Cardiac muscle cell (in vitro differentiated cells and primary cell): ENCODE measurements at regions not wholly inside any gene's neighbourhood (a gene's known extent, or its start where the extent isn't known, plus 50 kb on each side); places are given as distances from the start of the nearest gene placed in this dataset.

Experiments used
- DNase-seq, 2 donors: peaks; one replicate each; pipeline versions ENCODE4 v3.0.0 to v3.0.0-alpha.2; 2010 to 2017; ENCODE audit warnings: low read depth in 1 of 2, low spot score in 1 of 2
- H3K27ac ChIP-seq: fragments of 200-600 bp; sonication (generic); 2 replicates; pipeline ENCODE4 v1.5.1; 2016
- H3K27me3 ChIP-seq: fragments of 200-600 bp; sonication (generic); 2 replicates; pipeline ENCODE4 v1.6.0; 2016; ENCODE audit warnings: control low read depth
- H3K36me3 ChIP-seq: fragments of 200-600 bp; sonication (generic); 2 replicates; pipeline ENCODE4 v1.5.1; 2016; ENCODE audit warnings: control low read depth
- H3K4me1 ChIP-seq: fragments of 200-600 bp; sonication (generic); 2 replicates; pipeline ENCODE4 v1.8.1; 2017; ENCODE audit warnings: low read depth, mild to moderate bottlenecking, mixed run types
- H3K4me3 ChIP-seq: fragments of 200-600 bp; sonication (generic); 2 replicates; pipeline ENCODE4 v1.5.1; 2016; ENCODE audit warnings: mild to moderate bottlenecking
- H3K9me3 ChIP-seq: fragments of 200-600 bp; sonication (generic); 2 replicates; pipeline ENCODE4 v1.5.1; 2017; ENCODE audit warnings: low read depth, mild to moderate bottlenecking, control low read depth
- TF ChIP-seq, protein P1 (sequence below): IDR thresholded peaks from 2 replicates; pipeline ENCODE4 v1.5.1; 2012; ENCODE audit warnings: low read depth, mild to moderate bottlenecking, low read length

DNA sequence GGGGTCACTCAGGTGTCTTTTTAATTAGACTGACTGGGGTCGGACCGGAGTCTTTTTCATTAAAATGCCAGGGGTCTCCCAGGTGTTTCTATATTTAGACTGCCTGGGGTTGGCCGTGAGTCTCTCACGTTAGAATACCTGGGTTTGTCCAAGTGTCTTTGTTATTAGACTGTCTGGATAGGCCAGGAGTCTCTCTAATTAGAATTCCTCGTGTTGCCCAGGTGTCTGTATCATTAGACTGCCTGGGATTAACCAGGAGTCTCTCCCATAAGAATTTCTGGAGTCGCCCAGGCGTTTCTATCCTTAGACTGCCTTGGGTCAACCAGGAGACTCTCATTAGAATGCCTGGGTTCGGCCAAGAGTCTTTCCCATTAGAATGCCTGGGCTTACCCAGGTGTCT is 1445.7 kb downstream of the UQCRFS1 start:
- no peaks in the 10 kb centered on the region for H3K4me1 ChIP-seq
- TF ChIP-seq, protein P1, sequence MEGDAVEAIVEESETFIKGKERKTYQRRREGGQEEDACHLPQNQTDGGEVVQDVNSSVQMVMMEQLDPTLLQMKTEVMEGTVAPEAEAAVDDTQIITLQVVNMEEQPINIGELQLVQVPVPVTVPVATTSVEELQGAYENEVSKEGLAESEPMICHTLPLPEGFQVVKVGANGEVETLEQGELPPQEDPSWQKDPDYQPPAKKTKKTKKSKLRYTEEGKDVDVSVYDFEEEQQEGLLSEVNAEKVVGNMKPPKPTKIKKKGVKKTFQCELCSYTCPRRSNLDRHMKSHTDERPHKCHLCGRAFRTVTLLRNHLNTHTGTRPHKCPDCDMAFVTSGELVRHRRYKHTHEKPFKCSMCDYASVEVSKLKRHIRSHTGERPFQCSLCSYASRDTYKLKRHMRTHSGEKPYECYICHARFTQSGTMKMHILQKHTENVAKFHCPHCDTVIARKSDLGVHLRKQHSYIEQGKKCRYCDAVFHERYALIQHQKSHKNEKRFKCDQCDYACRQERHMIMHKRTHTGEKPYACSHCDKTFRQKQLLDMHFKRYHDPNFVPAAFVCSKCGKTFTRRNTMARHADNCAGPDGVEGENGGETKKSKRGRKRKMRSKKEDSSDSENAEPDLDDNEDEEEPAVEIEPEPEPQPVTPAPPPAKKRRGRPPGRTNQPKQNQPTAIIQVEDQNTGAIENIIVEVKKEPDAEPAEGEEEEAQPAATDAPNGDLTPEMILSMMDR = no peak
- no peak overlapping the region for H3K4me3 ChIP-seq
- H3K27me3 ChIP-seq = no peaks in the 10 kb centered on the region
- H3K36me3 ChIP-seq = no peaks in the 10 kb centered on the region
- DNase-seq = no peak
- H3K9me3 ChIP-seq = no peaks in the 10 kb centered on the region
- no peak overlapping the region for H3K27ac ChIP-seq

DNA sequence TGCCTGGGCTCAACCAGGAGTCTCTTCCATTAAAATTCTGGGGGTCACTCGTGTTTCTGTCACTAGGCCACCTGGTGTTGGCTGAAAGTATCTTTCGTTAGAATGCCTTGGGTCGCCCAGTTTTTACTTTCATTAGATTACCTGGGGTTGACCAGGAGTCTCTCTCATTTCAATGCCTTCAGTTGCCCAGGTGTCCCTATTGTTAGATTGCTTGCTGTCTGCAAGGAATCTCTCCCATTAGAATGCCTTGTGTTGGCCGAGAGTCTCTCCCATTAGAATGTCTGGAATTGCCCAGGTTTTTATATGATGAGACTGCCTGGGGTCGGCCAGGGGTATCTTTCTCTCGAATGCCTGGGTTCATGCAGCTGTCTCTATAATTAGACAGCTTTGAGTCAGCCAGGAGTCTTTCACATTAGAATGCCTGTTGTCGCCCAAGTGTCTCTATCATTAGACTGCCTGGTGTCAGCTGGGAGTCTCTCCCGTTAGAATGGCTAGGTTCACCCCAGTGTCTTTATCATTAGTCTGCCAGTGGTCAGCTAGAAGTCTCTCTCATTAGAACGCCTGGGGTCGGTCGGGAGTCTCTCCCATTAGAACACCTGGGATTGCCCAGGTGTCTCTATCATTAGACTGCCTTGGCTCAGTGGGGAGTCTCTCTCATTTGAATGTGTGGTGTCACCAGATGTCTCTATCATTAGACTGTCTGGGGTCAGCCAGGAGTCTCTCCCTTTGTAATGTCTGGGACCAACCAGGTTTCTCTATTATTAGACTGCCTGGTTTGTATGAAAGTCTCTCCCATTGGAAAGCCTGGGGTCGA is 1446.8 kb downstream of the UQCRFS1 start:
- no peak overlapping the region for H3K27ac ChIP-seq
- no peaks in the 10 kb centered on the region for H3K36me3 ChIP-seq
- H3K27me3 ChIP-seq = no peaks in the 10 kb centered on the region
- no peaks in the 10 kb centered on the region for H3K9me3 ChIP-seq
- no peak overlapping the region for H3K4me3 ChIP-seq
- TF ChIP-seq, protein P1 = no peak
- DNase-seq = no peak
- no peaks in the 10 kb centered on the region for H3K4me1 ChIP-seq

DNA sequence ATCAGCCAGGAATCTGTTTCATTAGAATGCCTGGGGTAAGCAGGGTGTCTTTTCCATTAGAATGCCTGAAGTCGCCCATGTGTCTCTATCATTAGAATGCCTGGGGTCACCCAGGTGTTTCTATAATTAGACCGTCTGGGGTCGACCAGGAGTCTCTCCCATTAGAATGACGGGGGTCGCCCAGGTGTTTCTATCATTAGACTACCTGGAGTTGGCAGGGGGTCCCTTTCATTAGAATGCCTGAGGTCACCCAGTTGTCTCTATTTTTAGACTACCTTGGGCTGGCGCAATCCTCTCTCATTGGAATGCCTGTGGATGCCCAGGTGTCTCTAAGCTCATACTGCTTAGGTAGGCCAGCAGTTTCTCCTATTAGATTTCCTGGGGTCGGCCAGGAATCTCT is 1447.6 kb downstream of the UQCRFS1 start:
- H3K36me3 ChIP-seq = no peaks in the 10 kb centered on the region
- no peaks in the 10 kb centered on the region for H3K27me3 ChIP-seq
- H3K4me1 ChIP-seq = no peaks in the 10 kb centered on the region
- DNase-seq = no peak
- no peaks in the 10 kb centered on the region for H3K9me3 ChIP-seq
- H3K27ac ChIP-seq = no peak overlapping the region
- no peak overlapping the region for H3K4me3 ChIP-seq
- TF ChIP-seq, protein P1 = no peak

DNA sequence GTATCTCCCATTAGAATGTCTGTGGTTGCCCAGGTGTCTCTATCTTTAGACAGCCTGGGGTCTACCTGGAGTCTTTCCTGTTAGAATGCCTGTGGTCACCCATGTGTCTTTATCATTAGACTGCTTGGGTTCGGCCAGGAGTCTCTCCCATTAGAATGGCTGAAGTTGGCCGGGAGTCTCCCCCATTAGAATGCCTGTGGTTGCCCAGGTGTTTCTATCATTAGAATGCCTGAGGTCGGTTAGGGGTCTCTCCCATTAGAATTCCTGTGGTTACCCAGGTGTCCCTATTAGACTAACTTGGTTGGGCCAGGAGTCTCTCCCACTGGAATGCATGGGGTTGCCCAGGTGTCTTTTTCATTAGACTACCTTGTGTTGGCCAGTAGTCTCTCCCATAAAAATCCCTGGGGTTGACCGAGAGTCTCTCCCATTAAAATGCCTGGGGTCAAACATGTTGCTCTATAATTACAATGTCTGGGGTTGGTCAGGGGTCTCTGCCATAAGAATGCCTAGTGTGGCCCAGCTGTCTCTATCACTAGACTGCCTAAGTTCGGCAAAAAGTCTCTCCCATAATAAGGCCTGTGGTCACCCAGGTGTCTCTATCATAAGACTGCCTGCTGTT is 1448.7 kb downstream of the UQCRFS1 start:
- no peaks in the 10 kb centered on the region for H3K9me3 ChIP-seq
- no peak for DNase-seq
- no peaks in the 10 kb centered on the region for H3K36me3 ChIP-seq
- TF ChIP-seq, protein P1 = no peak
- no peak overlapping the region for H3K27ac ChIP-seq
- H3K27me3 ChIP-seq = no peaks in the 10 kb centered on the region
- no peaks in the 10 kb centered on the region for H3K4me1 ChIP-seq
- no peak overlapping the region for H3K4me3 ChIP-seq

DNA sequence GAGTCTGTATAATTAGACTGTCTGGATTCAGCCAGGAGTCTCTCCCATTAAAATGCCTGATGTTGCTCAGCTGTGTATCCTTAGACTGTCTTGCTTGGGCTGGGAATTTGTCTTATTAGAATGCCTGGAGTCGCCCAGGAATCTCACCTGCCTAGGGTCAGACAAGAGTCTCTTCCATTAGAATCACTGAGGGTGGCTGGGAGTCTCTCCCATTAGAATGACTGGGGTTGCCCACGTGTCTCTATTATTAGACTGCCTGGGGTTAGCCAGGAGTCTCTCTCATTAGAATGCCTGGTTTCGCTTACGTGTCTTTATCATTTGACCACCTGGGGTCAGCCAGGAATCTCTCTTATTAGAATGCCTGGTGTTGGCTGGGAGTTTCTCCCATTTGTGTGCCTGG is 1450.0 kb downstream of the UQCRFS1 start:
- no peak overlapping the region for H3K4me3 ChIP-seq
- H3K9me3 ChIP-seq = no peaks in the 10 kb centered on the region
- no peak overlapping the region for H3K27ac ChIP-seq
- DNase-seq = no peak
- TF ChIP-seq, protein P1 = no peak
- no peaks in the 10 kb centered on the region for H3K36me3 ChIP-seq
- no peaks in the 10 kb centered on the region for H3K4me1 ChIP-seq
- H3K27me3 ChIP-seq = no peaks in the 10 kb centered on the region
